PC-3 (cell line): ENCODE measurements at regions not wholly inside any gene's neighbourhood (a gene's known extent, or its start where the extent isn't known, plus 50 kb on each side); places are given as distances from the start of the nearest gene placed in this dataset.

Experiments used
- ATAC-seq: fragments of 200-7000 bp; cut with Tn5 transposase; 2 replicates; pipeline ENCODE4 v1.9.1; 2020; ENCODE audit warnings: mild to moderate bottlenecking, moderate library complexity
- BruUV-seq: library from RNA; stranded (reverse); fragments of 400-500 nt; replicated peaks from 2 replicates; lab custom pipeline; 2021; lab: Mats Ljungman, UMichigan
- CTCF ChIA-PET: fragments of 300-600 bp; sonication (Branson Sonifier 250); formaldehyde crosslinking; loops from one replicate; lab custom pipeline; 2022; ENCODE audit warnings: antibody characterized with exemption; lab: Charles Lee
- POLR2A ChIA-PET: fragments of 300-600 bp; sonication (Branson Sonifier 250); formaldehyde crosslinking; loops from one replicate; lab custom pipeline; 2022; ENCODE audit warnings: antibody characterized with exemption; ENCODE audit not compliant: unreplicated experiment; lab: Charles Lee
- DNase-seq: peaks from one replicate; pipeline ENCODE4 v3.0.0-alpha.2; 2015
- H2AFZ ChIP-seq: fragments of 300-600 bp; sonication (generic); 2 replicates; pipeline ENCODE4 v1.6.0; 2016; ENCODE audit warnings: antibody characterized with exemption, low read length
- H3F3A ChIP-seq: fragments of 300-600 bp; sonication (generic); one replicate; pipeline ENCODE4 v1.6.0; 2017; ENCODE audit warnings: antibody characterized with exemption, low read length, control low read depth, mild to moderate bottlenecking; ENCODE audit not compliant: unreplicated experiment
- H3K27ac ChIP-seq: fragments of 300-600 bp; sonication (generic); 2 replicates; pipeline ENCODE4 v1.5.1; 2016; ENCODE audit warnings: mild to moderate bottlenecking, low read length
- H3K27me3 ChIP-seq: fragments of 300-600 bp; sonication (generic); 2 replicates; pipeline ENCODE4 v1.6.1; 2016; ENCODE audit warnings: low read length, mixed read lengths
- H3K36me3 ChIP-seq: fragments of 300-600 bp; sonication (generic); 2 replicates; pipeline ENCODE4 v1.6.1; 2016; ENCODE audit warnings: low read depth, mixed run types, low read length, mixed read lengths
- H3K4me1 ChIP-seq: fragments of 300-600 bp; sonication (generic); 2 replicates; pipeline ENCODE4 v1.5.1; 2016; ENCODE audit warnings: low read length; ENCODE audit not compliant: insufficient read depth
- H3K4me2 ChIP-seq: fragments of 300-600 bp; sonication (generic); 2 replicates; pipeline ENCODE4 v1.6.0; 2016; ENCODE audit warnings: low read length
- H3K4me3 ChIP-seq: fragments of 300-600 bp; sonication (generic); 2 replicates; pipeline ENCODE4 v1.5.1; 2016; ENCODE audit warnings: mild to moderate bottlenecking, low read length, mixed read lengths
- H3K79me2 ChIP-seq: fragments of 300-600 bp; sonication (generic); 2 replicates; pipeline ENCODE4 v1.6.1; 2017; ENCODE audit warnings: low read length, mixed read lengths
- H3K9ac ChIP-seq: fragments of 300-600 bp; sonication (generic); 2 replicates; pipeline ENCODE4 v1.6.0; 2016; ENCODE audit warnings: mild to moderate bottlenecking, low read length
- H3K9me2 ChIP-seq: fragments of 300-600 bp; sonication (generic); replicated peaks from 2 replicates; pipeline ENCODE4 v1.6.1; 2016; ENCODE audit warnings: mixed run types, low read length, mixed read lengths
- H3K9me3 ChIP-seq: fragments of 300-600 bp; sonication (generic); 2 replicates; pipeline ENCODE4 v1.6.1; 2016; ENCODE audit warnings: low read length, mixed read lengths
- H4K20me1 ChIP-seq: fragments of 300-600 bp; sonication (generic); 2 replicates; pipeline ENCODE4 v1.6.1; 2016; ENCODE audit warnings: low read length, mixed read lengths
- CTCF ChIP-seq: fragments of 300-600 bp; sonication (generic); conservative IDR thresholded peaks from 2 replicates; pipeline ENCODE4 v1.5.1; 2017; ENCODE audit warnings: antibody characterized with exemption, low read depth, mild to moderate bottlenecking, low read length
- EZH2 ChIP-seq: fragments of 300-600 bp; sonication (generic); IDR thresholded peaks from one replicate; pipeline ENCODE4 v1.6.1; 2017; ENCODE audit warnings: antibody characterized with exemption, mild to moderate bottlenecking, low read length; ENCODE audit not compliant: unreplicated experiment
- EZH2phosphoT487 ChIP-seq: fragments of 300-600 bp; sonication (generic); IDR thresholded peaks from 2 replicates; pipeline ENCODE4 v1.6.1; 2018; ENCODE audit warnings: mild to moderate bottlenecking, antibody characterized with exemption, low read length, borderline replicate concordance
- intact Hi-C: fragments of 100-400 bp; cut with micrococcal nuclease; formaldehyde crosslinking; loops from 2 replicates; pipeline ENCODE4 v1.9.0; 2023

- no peak for ATAC-seq
- ChIA-PET POLR2A (no interaction called here), CTCF (no interaction called here)
- H3K9me2 ChIP-seq, result no peaks in the 10 kb centered on the region
- H3K4me2 ChIP-seq, result no peak overlapping the region
- no peaks in the 10 kb centered on the region for H3K4me1 ChIP-seq
- peaks cover 24% of the 10 kb centered on the region for H3K27me3 ChIP-seq
- no peaks in the 10 kb centered on the region for H3K79me2 ChIP-seq
- DNase-seq, result no peak
- no peak overlapping the region for H3K27ac ChIP-seq
- no peaks in the 10 kb centered on the region for H4K20me1 ChIP-seq
- no peaks in the 10 kb centered on the region for H3F3A ChIP-seq
- intact Hi-C loops, result no loop called here
- TF ChIP-seq EZH2phosphoT487, result no peak
- no peak for TF ChIP-seq EZH2
- TF ChIP-seq CTCF, result no peak
- H3K9me3 ChIP-seq, result no peaks in the 10 kb centered on the region
- H2AFZ ChIP-seq, result no peak overlapping the region
- H3K9ac ChIP-seq, result no peak overlapping the region
- H3K36me3 ChIP-seq, result no peaks in the 10 kb centered on the region
- H3K4me3 ChIP-seq, result no peak overlapping the region
- BruUV-seq, result no TSS peak
Measured at GRCh38 chr1:11354893-11355553, 82.0 kb downstream of the UBIAD1 start.

GRCh38 chr1:11355559-11356475 lies 82.8 kb downstream of the UBIAD1 start:
- Histone ChIP-seq H3F3A (no peaks in the 10 kb centered on the region), H3K27ac (no peak overlapping the region), H3K9me2 (no peaks in the 10 kb centered on the region), H3K9me3 (no peaks in the 10 kb centered on the region), H3K79me2 (no peaks in the 10 kb centered on the region), H3K4me2 (no peak overlapping the region), H3K27me3 (peaks cover 18% of the 10 kb centered on the region), H4K20me1 (no peaks in the 10 kb centered on the region), H2AFZ (no peak overlapping the region), H3K4me1 (no peaks in the 10 kb centered on the region), H3K9ac (no peak overlapping the region), H3K36me3 (no peaks in the 10 kb centered on the region), H3K4me3 (no peak overlapping the region)
- no TSS peak for BruUV-seq
- DNase-seq, result no peak
- intact Hi-C loops, result no loop called here
- TF ChIP-seq EZH2phosphoT487, result no peak
- TF ChIP-seq EZH2, result no peak
- no peak for TF ChIP-seq CTCF
- ChIA-PET POLR2A (no interaction called here), CTCF (no interaction called here)
- no peak for ATAC-seq
